ENCODE measurements at regions not wholly inside any gene's neighbourhood (a gene's known extent, or its start where the extent isn't known, plus 50 kb on each side); places are given as distances from the start of the nearest gene placed in this dataset.

DNA sequence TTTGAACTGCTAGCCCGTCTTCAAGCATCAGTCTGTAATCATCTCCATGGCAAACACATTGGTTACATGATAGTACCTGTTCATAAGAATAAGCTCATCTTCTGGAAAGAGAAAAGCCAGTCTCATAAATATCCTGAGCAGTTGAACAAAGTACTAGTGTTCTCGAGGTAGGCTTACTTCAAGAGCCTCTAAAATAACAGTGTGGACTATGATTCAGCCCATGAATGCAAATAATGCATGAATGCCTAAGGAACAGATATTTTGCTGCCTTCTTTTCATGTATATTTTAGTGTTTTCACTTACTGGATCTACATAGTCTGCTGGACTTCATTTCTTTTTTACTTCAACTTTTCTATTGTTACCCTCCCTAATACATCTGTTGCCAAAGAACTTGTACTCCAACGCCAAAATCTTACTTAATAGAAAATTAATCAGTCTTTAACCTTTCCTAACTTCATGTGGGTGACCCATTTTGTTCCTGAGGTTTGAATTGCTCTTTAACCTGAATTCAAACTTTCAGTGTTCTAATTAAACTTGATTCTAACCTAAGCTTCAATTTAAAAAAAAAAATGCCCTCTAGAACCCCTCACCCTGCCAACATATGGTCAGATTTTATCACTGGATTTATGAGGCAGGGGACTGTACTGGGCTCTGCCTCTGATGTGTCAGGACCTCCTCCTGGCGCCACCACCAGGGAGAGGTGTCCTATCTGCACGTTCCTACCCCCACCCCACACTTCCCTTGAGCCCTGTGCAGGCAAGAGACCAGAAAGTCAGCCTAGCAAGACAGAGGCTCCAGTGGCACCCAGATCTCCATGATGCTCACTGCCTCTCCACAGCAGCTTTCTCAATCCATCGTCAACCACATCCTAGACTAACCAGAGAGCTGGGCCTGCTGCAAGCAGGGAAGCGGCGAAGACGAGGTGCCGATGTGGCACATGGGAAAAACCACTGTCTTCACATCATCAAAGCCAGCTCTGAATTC, 264.7 kb upstream of the ID2 start:
- H3K9me3 ChIP-seq (ENCODE audit: low read depth, low read length, poor library complexity, severe bottlenecking), result no peaks in the 10 kb centered on the region
- no peak overlapping the region for H3K27ac ChIP-seq (ENCODE audit: low read depth, low read length, poor library complexity, severe bottlenecking)
- no peak for DNase-seq (ENCODE audit: low spot score)
- no peaks in the 10 kb centered on the region for H3K36me3 ChIP-seq (ENCODE audit: insufficient read depth, low read length, poor library complexity, severe bottlenecking)
- BruUV-seq (replicated peaks), result no TSS peak
- no peaks in the 10 kb centered on the region for H3K27me3 ChIP-seq (replicated peaks; ENCODE audit: insufficient read depth, low read depth, low read length, poor library complexity)
- H3K4me1 ChIP-seq (ENCODE audit: insufficient read depth, low read length, poor library complexity, severe bottlenecking), result peaks cover 37% of the 10 kb centered on the region
- intact Hi-C loops (cut with micrococcal nuclease; ENCODE audit: unreplicated experiment), result no loop called here
- no peak overlapping the region for H3K4me3 ChIP-seq (ENCODE audit: low read depth, low read length, poor library complexity, severe bottlenecking)
- CTCF ChIA-PET, result no interaction called here
- POLR2A ChIA-PET (ENCODE audit: low non-redundant PET), result no interaction called here
- TF ChIP-seq, protein P1, sequence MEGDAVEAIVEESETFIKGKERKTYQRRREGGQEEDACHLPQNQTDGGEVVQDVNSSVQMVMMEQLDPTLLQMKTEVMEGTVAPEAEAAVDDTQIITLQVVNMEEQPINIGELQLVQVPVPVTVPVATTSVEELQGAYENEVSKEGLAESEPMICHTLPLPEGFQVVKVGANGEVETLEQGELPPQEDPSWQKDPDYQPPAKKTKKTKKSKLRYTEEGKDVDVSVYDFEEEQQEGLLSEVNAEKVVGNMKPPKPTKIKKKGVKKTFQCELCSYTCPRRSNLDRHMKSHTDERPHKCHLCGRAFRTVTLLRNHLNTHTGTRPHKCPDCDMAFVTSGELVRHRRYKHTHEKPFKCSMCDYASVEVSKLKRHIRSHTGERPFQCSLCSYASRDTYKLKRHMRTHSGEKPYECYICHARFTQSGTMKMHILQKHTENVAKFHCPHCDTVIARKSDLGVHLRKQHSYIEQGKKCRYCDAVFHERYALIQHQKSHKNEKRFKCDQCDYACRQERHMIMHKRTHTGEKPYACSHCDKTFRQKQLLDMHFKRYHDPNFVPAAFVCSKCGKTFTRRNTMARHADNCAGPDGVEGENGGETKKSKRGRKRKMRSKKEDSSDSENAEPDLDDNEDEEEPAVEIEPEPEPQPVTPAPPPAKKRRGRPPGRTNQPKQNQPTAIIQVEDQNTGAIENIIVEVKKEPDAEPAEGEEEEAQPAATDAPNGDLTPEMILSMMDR (conservative IDR thresholded peaks at IDR 0.05; ENCODE audit: low read depth, low read length), result no peak
- no peak for TF ChIP-seq EZH2 (IDR thresholded peaks at IDR 0.05; ENCODE audit: borderline replicate concordance, low read depth, low read length, poor library complexity, severe bottlenecking)

DNA sequence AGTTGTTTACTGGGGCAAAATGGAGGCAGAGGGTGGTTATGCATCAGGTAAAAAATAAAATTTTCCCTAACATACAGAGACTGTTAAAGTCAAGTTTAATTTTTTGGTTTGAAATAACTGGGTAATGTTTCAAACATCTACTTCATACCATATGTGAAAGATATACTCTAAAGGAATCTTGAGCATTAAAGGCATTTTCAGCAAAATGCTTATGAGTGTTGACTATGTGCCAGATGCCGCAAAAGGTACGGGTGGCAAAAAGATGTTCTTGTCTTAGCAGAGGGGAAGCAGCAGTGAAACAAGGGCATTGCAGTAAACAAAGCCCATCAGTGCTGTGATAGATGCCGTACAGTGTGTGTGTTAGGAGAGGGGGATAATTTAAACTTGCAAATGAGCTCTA, 263.1 kb upstream of the ID2 start:
- intact Hi-C loops (cut with micrococcal nuclease; ENCODE audit: unreplicated experiment), result no loop called here
- Histone ChIP-seq H3K27me3 (replicated peaks; ENCODE audit: insufficient read depth, low read depth, low read length, poor library complexity) (no peaks in the 10 kb centered on the region), H3K4me3 (ENCODE audit: low read depth, low read length, poor library complexity, severe bottlenecking) (no peak overlapping the region), H3K9me3 (ENCODE audit: low read depth, low read length, poor library complexity, severe bottlenecking) (no peaks in the 10 kb centered on the region), H3K36me3 (ENCODE audit: insufficient read depth, low read length, poor library complexity, severe bottlenecking) (no peaks in the 10 kb centered on the region), H3K27ac (ENCODE audit: low read depth, low read length, poor library complexity, severe bottlenecking) (no peak overlapping the region), H3K4me1 (ENCODE audit: insufficient read depth, low read length, poor library complexity, severe bottlenecking) (peaks cover 22% of the 10 kb centered on the region)
- no TSS peak for BruUV-seq (replicated peaks)
- no peak for DNase-seq (ENCODE audit: low spot score)
- POLR2A ChIA-PET (ENCODE audit: low non-redundant PET), result no interaction called here
- CTCF ChIA-PET, result no interaction called here
- TF ChIP-seq, protein P1 (conservative IDR thresholded peaks at IDR 0.05; ENCODE audit: low read depth, low read length), result no peak
- TF ChIP-seq EZH2 (IDR thresholded peaks at IDR 0.05; ENCODE audit: borderline replicate concordance, low read depth, low read length, poor library complexity, severe bottlenecking), result no peak

GRCh38 chr2:8421658-8422449, 260.0 kb upstream of the ID2 start:
- POLR2A ChIA-PET (ENCODE audit: low non-redundant PET), result interaction anchor here (0.6 kb wide), 1 partner anchor 260 kb away, joined by 3 read pairs; the partner anchor contains the start of gene ID2
- no TSS peak for BruUV-seq (replicated peaks)
- intact Hi-C loops (cut with micrococcal nuclease; ENCODE audit: unreplicated experiment), result no loop called here

More at GRCh38 chr2:8421658-8422449, 260.0 kb upstream of the ID2 start:
- DNase-seq (ENCODE audit: low spot score), result no peak
- H3K4me3 ChIP-seq (ENCODE audit: low read depth, low read length, poor library complexity, severe bottlenecking), result no peak overlapping the region
- H3K27me3 ChIP-seq (replicated peaks; ENCODE audit: insufficient read depth, low read depth, low read length, poor library complexity), result no peaks in the 10 kb centered on the region
- CTCF ChIA-PET, result no interaction called here
- no peaks in the 10 kb centered on the region for H3K36me3 ChIP-seq (ENCODE audit: insufficient read depth, low read length, poor library complexity, severe bottlenecking)
- no peaks in the 10 kb centered on the region for H3K4me1 ChIP-seq (ENCODE audit: insufficient read depth, low read length, poor library complexity, severe bottlenecking)
- no peak for TF ChIP-seq EZH2 (IDR thresholded peaks at IDR 0.05; ENCODE audit: borderline replicate concordance, low read depth, low read length, poor library complexity, severe bottlenecking)
- TF ChIP-seq, protein P1 (conservative IDR thresholded peaks at IDR 0.05; ENCODE audit: low read depth, low read length), result no peak
- H3K9me3 ChIP-seq (ENCODE audit: low read depth, low read length, poor library complexity, severe bottlenecking), result no peaks in the 10 kb centered on the region
- H3K27ac ChIP-seq (ENCODE audit: low read depth, low read length, poor library complexity, severe bottlenecking), result no peak overlapping the region
